Adrenal gland (tissue), 9 donors: ENCODE measurements at regions not wholly inside any gene's neighbourhood (a gene's known extent, or its start where the extent isn't known, plus 50 kb on each side); places are given as distances from the start of the nearest gene placed in this dataset.
"Not testable (repeated sequence)": the region's sequence is repeated elsewhere in the genome, so short reads cannot be mapped to it uniquely, and the experiment has no call there.

ENCODE experiments used
- DNase-seq, 7 donors: peaks; one replicate each; pipeline ENCODE4 v3.0.0-alpha.2; 2019 to 2020
- H3K27ac ChIP-seq, 5 donors: fragments of 200-600 bp; sonication (generic) in 4 of 5; 1 replicate in 3 of 5; 2 replicates in 2 of 5; pipeline versions ENCODE4 v1.5.1 to v1.8.0; 2016 to 2020; ENCODE audit warnings: mild to moderate bottlenecking in 1 of 5
- H3K27me3 ChIP-seq: fragments of 200-600 bp; 2 replicates; pipeline ENCODE4 v1.8.0; 2021
- H3K36me3 ChIP-seq, 2 donors: fragments of 200-600 bp; replicated peaks in 1 of 2; 1 replicate in 1 of 2; 2 replicates in 1 of 2; pipeline versions ENCODE4 v1.5.1 to v1.8.0; 2018 to 2022
- H3K4me1 ChIP-seq, 2 donors: fragments of 200-600 bp; replicated peaks in 1 of 2; 1 replicate in 1 of 2; 2 replicates in 1 of 2; pipeline versions ENCODE4 v1.5.1 to v1.8.0; 2018 to 2021
- H3K4me3 ChIP-seq, 4 donors: fragments of 200-600 bp; sonication (generic) in 3 of 4; one replicate each; pipeline ENCODE4 v1.5.1; 2016 to 2018
- H3K9me3 ChIP-seq, 3 donors: fragments of 200-600 bp; sonication (generic) in 1 of 3; replicated peaks in 1 of 3; 1 replicate in 2 of 3; 2 replicates in 1 of 3; pipeline versions ENCODE4 v1.5.1 to v1.8.0; 2016 to 2021
- CTCF ChIP-seq, 6 experiments: fragments of 450-650 bp in 4 of 6; fragments of 200-600 bp in 2 of 6; sonication (generic) in 1 of 6; IDR thresholded peaks; 1 replicate in 5 of 6; 2 replicates in 1 of 6; pipeline versions ENCODE4 v1.5.1 to v1.8.0; 2016 to 2021; ENCODE audit warnings: antibody characterized with exemption in 6 of 6, mild to moderate bottlenecking in 2 of 6, moderate library complexity in 1 of 6
- POLR2A ChIP-seq, 2 donors: fragments of 450-650 bp; IDR thresholded peaks; one replicate each; pipeline ENCODE4 v1.6.1; 2017; ENCODE audit warnings: antibody characterized with exemption in 2 of 2, mild to moderate bottlenecking in 2 of 2, moderate library complexity in 1 of 2
- WGBS, 4 donors: extraction: QIAGEN DNeasy Blood & Tissue Kit in 2 of 4; methylation state at CpG; one replicate each; pipeline versions ENCODE4 v1.1.5 to v1.1.7; 2013 to 2017; 5-methylcytosine and 5-hydroxymethylcytosine counted together
- intact Hi-C, 2 donors: fragments of 100-400 bp; cut with DNase I; formaldehyde crosslinking; loops; one replicate each; pipeline versions ENCODE4 v1.14.1 to v1.15.0; 2022 to 2023
- donor health status: healthy with polysubstance abuse.
- donor health status: Bipolar disorder and iron deficiency.
- donor health status: DM: yes; HTN: yes; CAD: no.
- donor health status: DM: no; HTN: no; CAD: no.
- donor health status: DM: no; HTN: no; CAD: no.

- H3K36me3 ChIP-seq, H3K4me1 ChIP-seq, H3K9me3 ChIP-seq, DNase-seq, H3K27ac ChIP-seq, H3K27me3 ChIP-seq, intact Hi-C loops, H3K4me3 ChIP-seq: not testable (repeated sequence)
- WGBS, 4 donors, result 55 to 72% (median 64%) methylated on average over 2 of the region's 2 CpGs
Measured at GRCh38 chr21:27984663-27985325, 1007.9 kb downstream of the LTN1 start.

GRCh38 chr21:27979446-27979845 lies 1012.6 kb upstream of the ADAMTS5 start:
- H3K4me1 ChIP-seq, H3K4me3 ChIP-seq, DNase-seq, H3K36me3 ChIP-seq, H3K9me3 ChIP-seq, H3K27me3 ChIP-seq, H3K27ac ChIP-seq, intact Hi-C loops: not testable (repeated sequence)

- Histone ChIP-seq H3K36me3 (no peaks in the 10 kb centered on the region), H3K4me3 (no peak overlapping the region), H3K27me3 (no peaks in the 10 kb centered on the region), H3K9me3 (no peaks in the 10 kb centered on the region), H3K4me1 (no peaks in the 10 kb centered on the region), H3K27ac (no peak overlapping the region)
- TF ChIP-seq CTCF (IDR thresholded peaks at IDR 0.05) (no peak), POLR2A (IDR thresholded peaks at IDR 0.05) (no peak)
- intact Hi-C loops, result no loop called here
- DNase-seq, result no peak
- WGBS, 4 donors, result 67 to 91% (median 79%) methylated on average over 2 of the region's 2 CpGs
Measured at GRCh38 chr21:27975514-27975913, 1008.6 kb upstream of the ADAMTS5 start.

- WGBS, 4 donors, result 69 to 88% (median 71%) methylated on average over 1 of the region's 1 CpG
- not testable (repeated sequence) for DNase-seq
Measured at GRCh38 chr21:27974152-27974551, 1007.3 kb upstream of the ADAMTS5 start.

GRCh38 chr21:27968240-27968639 lies 1001.4 kb upstream of the ADAMTS5 start:
- H3K9me3 ChIP-seq, DNase-seq, H3K27ac ChIP-seq, H3K4me3 ChIP-seq, intact Hi-C loops, H3K4me1 ChIP-seq, H3K27me3 ChIP-seq, H3K36me3 ChIP-seq: not testable (repeated sequence)

More at GRCh38 chr21:27974152-27974551, 1007.3 kb upstream of the ADAMTS5 start:
- intact Hi-C loops, H3K27ac ChIP-seq, H3K36me3 ChIP-seq, H3K9me3 ChIP-seq, H3K27me3 ChIP-seq, H3K4me3 ChIP-seq, H3K4me1 ChIP-seq: not testable (repeated sequence)

GRCh38 chr21:27954543-27955165 lies 987.8 kb upstream of the ADAMTS5 start:
- no peak overlapping the region for H3K27ac ChIP-seq
- H3K9me3 ChIP-seq, result no peaks in the 10 kb centered on the region
- no peak for TF ChIP-seq POLR2A (IDR thresholded peaks at IDR 0.05)
- TF ChIP-seq CTCF (IDR thresholded peaks at IDR 0.05), result no peak
- H3K27me3 ChIP-seq, result no peaks in the 10 kb centered on the region
- 75 to 89% (median 81%) methylated on average over 3 of the region's 3 CpGs for WGBS, 4 donors
- intact Hi-C loops, result no loop called here
- no peak for DNase-seq
- no peaks in the 10 kb centered on the region for H3K4me1 ChIP-seq
- H3K4me3 ChIP-seq, result no peak overlapping the region
- H3K36me3 ChIP-seq, result no peaks in the 10 kb centered on the region
